ENCODE measurements at regions not wholly inside any gene's neighbourhood (a gene's known extent, or its start where the extent isn't known, plus 50 kb on each side); places are given as distances from the start of the nearest gene placed in this dataset.

- TF ChIP-seq EP300 (IDR thresholded peaks at IDR 0.05) (no peak), ZFP36 (IDR thresholded peaks at IDR 0.05; ENCODE audit: borderline replicate concordance, partially characterized antibody) (no peak)
Measured at GRCh38 chr14:104395941-104396681, 183.5 kb upstream of the C14orf180 start.

All from A549 (cell line).